GM11168 (cell line): ENCODE measurements at regions not wholly inside any gene's neighbourhood (a gene's known extent, or its start where the extent isn't known, plus 50 kb on each side); places are given as distances from the start of the nearest gene placed in this dataset.
"Not testable (repeated sequence)": the region's sequence is repeated elsewhere in the genome, so short reads cannot be mapped to it uniquely, and the experiment has no call there.

Experiments
- in situ Hi-C: fragments of 300-500 bp; cut with MboI; formaldehyde crosslinking; loops from one replicate; pipeline ENCODE4 v1.12.0; 2022; ENCODE audit warnings: low sequenced_read_pairs; ENCODE audit not compliant: unreplicated experiment

DNA sequence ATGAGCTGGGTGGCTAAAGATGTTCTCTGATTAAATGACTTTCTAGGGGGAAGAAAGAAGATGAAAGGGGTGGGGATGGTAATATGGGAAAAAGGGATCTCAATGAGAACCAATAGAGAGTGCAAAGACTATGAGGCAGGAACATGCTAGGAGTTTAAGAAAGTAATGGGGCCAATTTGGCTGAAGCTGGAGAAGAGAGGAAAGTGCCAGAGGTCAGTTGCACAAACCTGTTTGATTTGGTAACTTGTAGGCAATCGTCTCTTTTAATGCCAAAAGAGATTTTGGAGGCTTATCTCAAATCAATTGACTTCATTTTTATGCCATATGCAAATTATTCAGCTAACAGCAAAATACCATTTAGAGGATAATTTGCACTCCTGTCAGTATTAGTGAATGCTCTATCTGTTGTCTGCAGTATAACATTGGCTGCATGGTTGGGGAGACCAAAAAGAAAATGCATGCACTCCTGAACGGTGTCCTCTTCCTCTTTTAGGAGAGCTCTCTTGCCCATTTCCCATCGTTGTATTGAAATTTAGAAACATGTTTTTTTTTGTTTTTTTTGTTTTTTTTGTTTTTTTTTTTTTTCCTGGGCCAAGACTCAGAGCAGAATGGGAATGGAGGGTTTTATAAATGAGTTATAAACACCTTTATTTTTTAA lies 193.9 kb downstream of the BTBD3 start:
- in situ Hi-C loops, result no loop called here

DNA sequence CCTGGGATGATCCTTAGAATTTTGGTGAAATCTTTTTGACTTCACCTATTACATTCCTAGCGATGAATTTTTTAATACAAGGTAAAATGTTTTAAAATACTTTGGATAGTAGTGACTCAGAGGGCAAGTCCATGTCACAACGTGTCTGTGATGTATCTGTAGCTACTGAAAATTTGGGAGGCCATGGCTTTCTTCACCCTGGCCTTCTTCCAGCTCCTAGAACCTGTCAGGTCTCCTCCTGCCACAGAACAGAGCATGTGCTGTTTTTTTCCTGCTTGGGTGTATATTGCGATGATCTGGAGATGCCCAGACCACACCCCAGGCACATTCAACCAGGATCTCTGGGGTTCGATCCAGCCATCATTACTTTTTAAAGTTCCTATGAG lies 194.4 kb downstream of the BTBD3 start:
- in situ Hi-C loops, result no loop called here

GRCh38 chr20:12112665-12113064 lies 195.0 kb downstream of the BTBD3 start:
- in situ Hi-C loops, result no loop called here

DNA sequence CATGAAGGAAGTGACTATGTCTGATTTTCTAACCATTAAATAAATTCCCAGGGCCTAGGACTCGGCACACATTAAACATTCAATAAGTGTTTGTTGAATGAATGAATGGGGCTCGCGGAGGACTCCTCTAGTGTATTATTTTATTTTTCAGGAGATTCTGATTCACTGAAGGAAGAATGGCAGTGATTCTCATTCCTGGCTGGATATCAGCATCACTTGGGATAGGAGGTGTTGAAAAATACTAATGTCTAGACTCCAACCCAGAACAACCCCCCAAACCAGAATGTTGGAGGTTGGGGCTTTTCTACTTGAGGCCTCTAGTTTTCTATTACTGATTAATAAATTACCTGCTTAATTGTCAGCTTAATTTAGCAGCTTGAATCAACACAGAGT lies 195.4 kb downstream of the BTBD3 start:
- in situ Hi-C loops, result no loop called here

- in situ Hi-C loops, result no loop called here
These were observed 196.0 kb downstream of the BTBD3 start for GRCh38 chr20:12113468-12114371.

- in situ Hi-C loops, result not testable (repeated sequence)
These were observed 211.4 kb downstream of the BTBD3 start for GRCh38 chr20:12129114-12129513.

GRCh38 chr20:12129532-12129931 lies 211.8 kb downstream of the BTBD3 start:
- in situ Hi-C loops, result not testable (repeated sequence)

GRCh38 chr20:12130781-12131180 lies 213.1 kb downstream of the BTBD3 start:
- in situ Hi-C loops, result no loop called here

GRCh38 chr20:12133553-12133952 lies 215.9 kb downstream of the BTBD3 start:
- in situ Hi-C loops, result no loop called here

DNA sequence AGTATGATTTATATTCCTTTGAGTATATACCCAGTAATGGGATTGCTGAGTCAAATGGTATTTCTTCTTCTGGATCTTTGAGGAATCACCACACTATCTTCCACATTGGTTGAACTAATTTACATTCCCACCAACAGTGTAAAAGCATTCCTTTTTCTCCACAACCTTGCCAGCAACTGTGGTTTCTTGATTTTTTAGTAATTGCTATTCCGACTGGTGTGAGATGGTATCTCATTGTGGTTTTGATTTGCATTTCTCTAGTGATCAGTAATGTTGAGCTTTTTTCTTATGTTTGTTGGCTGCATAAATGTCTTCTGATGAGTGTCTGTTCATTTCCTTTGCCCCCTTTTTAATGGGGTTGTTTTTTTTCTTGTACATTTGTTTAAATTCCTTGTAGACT lies 228.3 kb downstream of the BTBD3 start:
- in situ Hi-C loops, result not testable (repeated sequence)

- in situ Hi-C loops, result no loop called here
These were observed 235.3 kb downstream of the BTBD3 start for GRCh38 chr20:12152996-12153395.

- in situ Hi-C loops, result no loop called here
These were observed 235.9 kb downstream of the BTBD3 start for GRCh38 chr20:12153628-12154027.

GRCh38 chr20:12156252-12156651 lies 238.6 kb downstream of the BTBD3 start:
- in situ Hi-C loops, result no loop called here

- in situ Hi-C loops, result no loop called here
These were observed 241.6 kb downstream of the BTBD3 start for GRCh38 chr20:12159261-12159660.

DNA sequence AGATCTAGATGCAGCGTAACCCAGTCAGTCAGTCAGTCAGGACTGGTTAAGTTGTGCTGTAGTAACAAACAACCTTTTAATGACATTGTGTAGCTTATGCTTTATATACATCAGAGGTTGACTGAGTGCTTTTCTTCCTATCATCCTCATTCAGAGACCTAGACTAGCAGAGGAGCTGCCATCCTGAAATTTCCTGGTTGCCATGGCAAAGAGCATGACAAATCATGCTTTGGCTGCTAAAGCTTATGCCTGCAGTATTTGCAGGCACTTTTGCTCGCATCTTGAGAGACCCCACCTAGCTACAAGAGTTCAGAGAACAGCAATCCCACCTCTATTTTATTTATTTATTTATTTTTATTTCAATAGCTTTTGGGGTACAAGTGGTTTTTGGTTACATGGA lies 244.0 kb downstream of the BTBD3 start:
- in situ Hi-C loops, result no loop called here

GRCh38 chr20:12166053-12166717 lies 248.5 kb downstream of the BTBD3 start:
- in situ Hi-C loops, result no loop called here

GRCh38 chr20:12170406-12170805 lies 252.7 kb downstream of the BTBD3 start:
- in situ Hi-C loops, result no loop called here

GRCh38 chr20:12171923-12172524 lies 254.3 kb downstream of the BTBD3 start:
- in situ Hi-C loops, result no loop called here

DNA sequence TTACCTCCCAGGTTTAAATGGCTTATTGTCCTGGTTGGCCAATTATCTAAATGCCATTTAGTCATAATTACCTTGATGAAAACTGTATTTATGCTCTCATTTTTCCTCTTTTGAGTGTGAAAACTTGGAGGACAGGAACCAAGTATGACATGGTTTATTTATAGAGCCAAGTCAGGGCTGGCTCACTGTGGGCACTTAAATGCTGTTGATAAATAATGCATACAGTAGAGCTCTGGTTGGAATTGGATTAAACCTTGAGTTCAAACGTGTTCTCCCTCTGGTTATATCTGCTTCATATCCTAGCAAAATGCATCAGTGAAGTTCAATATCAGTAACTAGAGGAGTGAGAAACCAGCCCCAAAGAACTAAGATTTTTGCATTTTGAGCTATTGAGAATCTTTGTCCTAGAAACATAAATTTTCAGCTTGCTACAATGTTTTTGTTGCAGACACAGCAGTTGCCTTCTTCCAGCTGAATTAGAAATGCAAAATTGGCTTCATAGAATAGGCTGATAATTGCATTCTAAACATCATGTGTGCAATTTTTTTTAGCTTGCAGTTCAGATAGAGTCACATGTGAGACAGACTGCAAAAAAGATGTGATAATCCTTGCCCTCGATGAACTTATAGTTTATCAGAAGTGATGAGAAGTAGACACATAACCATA lies 255.8 kb downstream of the BTBD3 start:
- in situ Hi-C loops, result no loop called here

DNA sequence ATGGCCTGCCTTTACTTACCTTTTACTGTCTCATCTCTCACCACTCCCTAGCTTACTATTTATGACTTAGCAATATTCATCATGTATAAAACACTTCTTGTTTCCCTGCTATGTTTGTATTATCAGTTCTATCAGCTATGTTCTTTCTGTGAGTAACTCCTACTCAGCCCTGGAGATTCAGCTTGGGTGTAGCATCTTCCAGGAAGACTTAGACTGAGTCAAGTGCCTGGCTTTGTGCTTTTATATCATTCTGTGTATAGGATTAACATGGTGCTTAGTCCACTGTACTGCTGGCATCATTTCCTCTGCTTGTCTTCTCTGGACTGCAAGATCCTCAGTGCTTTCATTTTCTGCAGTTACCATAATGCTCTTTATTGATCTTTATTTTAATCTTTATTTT lies 257.8 kb downstream of the BTBD3 start:
- in situ Hi-C loops, result no loop called here
